ENCODE measurements at regions not wholly inside any gene's neighbourhood (a gene's known extent, or its start where the extent isn't known, plus 50 kb on each side); places are given as distances from the start of the nearest gene placed in this dataset.
"Not testable (repeated sequence)": the region's sequence is repeated elsewhere in the genome, so short reads cannot be mapped to it uniquely, and the experiment has no call there.

DNA sequence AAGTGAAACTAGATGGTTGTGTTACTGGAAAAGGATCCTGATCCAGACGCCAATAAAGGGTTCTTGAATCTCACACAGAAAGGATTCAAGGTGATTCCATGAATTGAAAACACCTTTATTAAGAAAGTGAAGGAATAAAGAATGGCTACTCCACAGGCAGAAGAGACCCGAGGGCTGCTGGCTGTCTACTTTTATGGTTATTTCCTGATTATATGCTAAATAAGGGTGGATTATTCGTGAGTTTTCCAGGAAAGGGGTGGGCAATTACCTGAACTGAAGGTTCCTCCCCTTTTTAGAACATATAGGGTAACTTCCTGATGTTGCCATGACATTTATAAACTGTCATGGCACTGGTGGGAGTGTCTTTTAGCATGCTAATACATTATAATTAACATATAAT, 50.9 kb upstream of the WARS2 start:
- DNase-seq, result no peak

DNA sequence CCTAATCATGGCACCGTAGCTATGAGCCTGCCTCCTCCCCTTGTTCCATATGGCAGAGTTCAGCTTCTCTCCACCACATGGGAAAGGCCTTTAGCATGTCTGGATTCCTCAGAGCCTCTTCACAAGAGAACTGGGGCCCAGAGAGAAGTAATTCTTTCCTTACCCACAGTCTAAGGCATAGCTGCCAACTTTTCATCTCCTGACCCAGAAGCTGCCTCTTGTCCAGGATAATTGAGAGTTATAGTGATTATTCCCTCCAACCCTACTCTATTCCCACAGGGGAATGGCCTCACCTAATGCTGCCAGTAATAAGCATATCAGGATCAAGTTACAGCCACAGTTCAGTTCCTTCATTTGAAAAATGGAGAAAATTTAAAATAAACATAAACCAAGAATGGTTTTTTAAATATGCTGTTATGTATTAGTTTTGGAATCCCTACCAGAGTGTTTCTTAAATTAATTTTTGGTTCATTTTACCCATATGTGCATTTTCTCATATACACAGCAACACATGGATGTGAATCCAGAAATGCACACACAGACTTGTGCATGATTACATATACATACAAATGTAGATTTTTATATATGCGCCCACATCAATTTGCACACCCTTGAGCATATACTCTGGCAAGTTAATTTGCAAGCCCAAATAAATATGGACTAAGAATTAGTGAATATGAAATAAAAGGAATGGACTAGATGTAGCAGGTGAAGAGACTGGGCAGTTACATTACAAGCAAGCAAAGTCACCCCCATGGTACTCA, 63.9 kb upstream of the WARS2 start:
- DNase-seq, result no peak

DNA sequence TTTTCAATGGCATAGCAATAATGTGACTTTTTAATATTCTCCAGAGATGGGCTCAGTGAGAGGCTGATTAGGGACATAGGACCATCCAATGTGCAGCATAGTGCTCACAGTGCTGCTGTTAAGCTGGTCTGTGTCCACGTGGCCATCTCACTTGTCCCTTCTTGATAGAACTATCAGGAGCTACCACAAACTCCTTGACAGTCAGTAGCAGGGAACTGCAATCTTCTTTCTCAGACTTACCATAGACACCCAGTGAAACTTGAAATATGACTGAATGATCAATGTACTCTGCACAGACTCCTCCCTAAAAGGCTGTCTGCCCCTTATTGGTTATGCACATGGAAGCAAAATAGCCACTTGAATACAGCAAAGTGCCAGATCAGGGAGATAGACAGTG, 64.5 kb upstream of the WARS2 start:
- DNase-seq, result no peak

DNA sequence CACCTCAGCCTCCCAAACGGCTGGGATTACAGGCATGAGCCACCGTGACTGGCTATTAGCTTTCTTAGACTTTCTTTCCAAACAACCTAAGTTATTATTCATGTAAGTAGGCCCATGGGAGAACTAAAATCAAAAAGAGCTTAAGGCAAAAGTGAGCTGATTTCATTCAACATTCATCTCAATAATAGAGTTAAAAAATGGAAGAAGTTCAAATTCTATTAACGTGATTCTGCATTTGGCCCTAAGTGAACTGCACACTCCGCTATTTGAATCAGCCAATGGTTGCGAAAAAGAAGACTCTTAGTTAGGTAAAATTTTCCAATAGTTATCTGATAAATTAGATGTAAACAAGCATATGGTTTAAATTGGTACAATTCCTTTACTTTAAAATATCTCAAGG, 68.6 kb upstream of the WARS2 start:
- no peak for DNase-seq

DNA sequence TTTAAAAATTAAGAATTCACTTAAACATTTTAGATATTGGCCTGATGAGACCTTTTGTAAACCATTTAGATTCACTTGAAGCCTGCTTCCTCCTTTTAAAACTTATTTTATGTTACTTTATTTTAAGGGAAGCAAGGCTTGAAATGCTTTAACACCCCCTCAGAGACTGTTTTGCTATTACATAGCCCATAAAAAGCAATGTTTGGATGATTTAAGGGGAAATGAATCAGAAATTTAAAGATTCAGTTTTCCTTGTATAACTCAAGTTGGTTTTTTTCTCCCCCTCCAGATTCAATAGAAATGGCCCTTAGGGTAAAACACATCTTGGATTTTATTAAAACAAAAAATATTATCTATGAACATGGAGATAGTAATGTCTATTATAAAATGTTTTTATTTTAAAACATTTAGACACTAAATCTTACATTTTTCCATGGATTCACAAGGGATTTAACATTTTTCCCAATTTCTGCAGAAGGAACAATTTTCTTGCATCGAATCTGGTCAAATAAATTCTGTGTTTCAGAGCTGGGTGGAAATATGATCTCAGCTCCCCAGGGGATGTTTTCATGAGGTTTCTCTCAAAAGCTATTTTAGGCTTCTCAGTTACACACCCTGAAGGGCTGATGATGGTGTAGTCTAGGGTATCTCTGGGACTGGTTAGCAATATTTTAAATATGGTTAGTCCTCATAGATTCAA, 69.3 kb upstream of the WARS2 start:
- DNase-seq, result no peak

GRCh38 chr1:119210296-119210649, 69.8 kb upstream of the WARS2 start:
- DNase-seq, result no peak

DNA sequence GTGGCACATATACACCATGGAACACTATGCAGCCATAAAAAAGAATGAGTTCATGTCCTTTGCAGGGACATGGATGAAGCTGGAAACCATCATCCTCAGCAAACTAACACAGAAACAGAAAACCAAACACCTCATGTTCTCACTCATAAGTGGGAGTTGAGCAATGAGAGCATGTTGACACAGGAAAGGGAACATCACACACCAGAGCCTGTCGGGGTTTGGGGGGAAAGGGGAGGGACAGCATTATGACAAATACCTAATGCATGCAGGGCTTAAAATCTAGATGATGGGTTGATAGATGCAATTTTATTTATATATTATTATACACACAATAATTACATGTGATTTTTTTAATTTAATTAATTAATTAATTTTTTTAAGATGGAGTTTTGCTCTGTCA, 72.8 kb upstream of the WARS2 start:
- not testable (repeated sequence) for DNase-seq

- not testable (repeated sequence) for DNase-seq
Measured at GRCh38 chr1:119214961-119215360, 74.5 kb upstream of the WARS2 start.

GRCh38 chr1:119217309-119217828, 76.9 kb upstream of the WARS2 start:
- no peak for DNase-seq

DNA sequence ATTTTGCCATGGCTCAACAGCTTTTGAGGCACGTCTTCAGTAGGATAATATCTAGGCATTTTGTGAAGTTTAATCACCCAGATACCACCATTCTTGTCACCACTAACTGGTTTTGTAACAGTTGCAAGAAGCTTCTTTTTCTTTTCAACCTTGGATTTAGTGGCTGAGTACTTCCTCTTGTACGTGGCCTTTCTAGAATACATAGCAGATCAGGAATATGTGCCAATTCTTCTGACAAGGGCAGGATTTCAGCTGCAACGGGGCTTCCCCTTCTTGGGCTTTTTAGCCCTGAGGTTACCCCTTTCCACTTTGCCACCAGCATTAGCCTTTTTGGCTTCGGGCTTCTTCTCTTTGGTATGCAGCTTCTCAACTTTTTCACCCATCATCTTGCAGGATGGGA, 79.3 kb upstream of the WARS2 start:
- DNase-seq, result no peak

DNA sequence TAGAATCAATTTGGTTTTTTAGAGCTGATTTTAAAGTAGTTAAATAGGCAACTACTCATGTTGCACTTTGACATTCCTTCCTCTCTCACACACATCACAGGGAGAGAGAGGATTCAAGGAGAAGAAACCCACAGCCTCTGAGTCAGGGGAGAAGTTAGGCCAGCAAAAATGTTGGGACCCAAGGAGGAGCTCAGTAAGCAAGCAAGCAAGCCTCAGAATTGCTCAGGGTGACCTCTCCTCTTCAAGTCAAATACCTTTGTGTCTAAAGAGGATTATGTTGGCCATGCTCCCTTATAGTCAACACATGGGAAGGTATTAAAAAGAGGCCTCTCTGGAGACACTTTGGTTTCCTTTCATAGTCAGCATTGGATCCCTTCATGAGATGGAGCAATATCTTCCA, 80.5 kb upstream of the WARS2 start:
- DNase-seq, result no peak

DNA sequence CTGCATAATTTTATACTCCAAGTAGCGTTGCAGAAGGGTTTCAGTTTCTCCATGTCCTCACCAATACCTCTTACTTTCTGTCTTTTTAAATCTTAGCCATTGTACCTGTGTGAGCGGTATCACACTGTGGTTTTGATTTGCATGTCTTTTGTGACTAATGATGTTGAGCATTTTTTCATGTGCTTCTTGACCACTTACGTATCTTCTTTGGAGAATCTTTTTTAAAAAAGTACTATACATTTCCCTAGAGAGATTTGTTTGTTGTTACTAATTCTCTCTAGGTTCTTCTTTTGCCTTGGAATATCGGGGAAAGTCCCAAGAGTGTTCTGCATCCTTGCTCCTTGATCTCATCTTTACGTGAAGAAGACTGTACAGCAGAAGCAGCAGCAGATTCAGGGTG, 81.8 kb upstream of the WARS2 start:
- DNase-seq, result no peak

- DNase-seq, result no peak
Measured at GRCh38 chr1:119225265-119225664, 84.8 kb upstream of the WARS2 start.

- no peak for DNase-seq
Measured at GRCh38 chr1:119225831-119226230, 85.4 kb upstream of the WARS2 start.

DNA sequence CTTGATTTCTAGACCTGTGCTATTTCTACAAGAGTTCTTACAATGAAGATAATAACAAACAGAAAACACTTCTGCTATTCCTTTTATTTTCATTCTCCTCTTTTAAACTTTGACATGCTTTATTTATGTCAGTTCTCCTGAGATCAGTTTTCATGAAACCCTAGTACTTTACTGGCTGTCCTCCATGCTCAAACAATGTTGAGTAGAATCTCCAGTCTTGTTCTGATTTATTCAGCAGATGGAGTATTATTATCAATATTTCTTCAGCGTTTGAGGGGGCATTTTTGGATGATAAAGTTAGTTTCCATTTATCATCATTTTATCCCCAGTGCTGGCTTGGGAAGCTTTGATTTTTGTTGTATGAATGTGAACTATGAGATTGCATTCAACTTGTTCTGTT, 85.9 kb upstream of the WARS2 start:
- DNase-seq, result no peak

DNA sequence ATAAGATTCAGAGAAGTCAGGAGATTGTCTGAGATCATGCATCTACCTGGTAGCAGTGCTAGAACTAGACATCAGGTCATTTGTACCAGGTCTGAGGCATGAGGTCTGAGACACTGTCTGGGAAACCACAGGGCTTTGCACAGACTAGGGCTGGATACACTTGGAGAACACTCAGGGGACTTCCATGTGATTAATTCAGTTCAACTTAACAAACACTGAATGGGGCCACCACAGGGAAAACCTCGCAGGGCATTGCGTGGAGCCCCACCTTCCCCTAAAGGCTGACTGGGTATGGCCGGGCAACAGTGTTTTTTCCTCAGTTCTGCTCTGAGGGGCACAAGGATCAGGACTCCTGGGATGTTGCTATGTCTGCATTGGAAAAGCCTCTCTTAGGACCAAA, 86.5 kb upstream of the WARS2 start:
- DNase-seq, result no peak

- no peak for DNase-seq
Measured at GRCh38 chr1:119227456-119227855, 87.0 kb upstream of the WARS2 start.

- no peak for DNase-seq
Measured at GRCh38 chr1:119228335-119229080, 88.1 kb upstream of the WARS2 start.

- DNase-seq, result no peak
Measured at GRCh38 chr1:119235120-119235519, 94.7 kb upstream of the WARS2 start.

DNA sequence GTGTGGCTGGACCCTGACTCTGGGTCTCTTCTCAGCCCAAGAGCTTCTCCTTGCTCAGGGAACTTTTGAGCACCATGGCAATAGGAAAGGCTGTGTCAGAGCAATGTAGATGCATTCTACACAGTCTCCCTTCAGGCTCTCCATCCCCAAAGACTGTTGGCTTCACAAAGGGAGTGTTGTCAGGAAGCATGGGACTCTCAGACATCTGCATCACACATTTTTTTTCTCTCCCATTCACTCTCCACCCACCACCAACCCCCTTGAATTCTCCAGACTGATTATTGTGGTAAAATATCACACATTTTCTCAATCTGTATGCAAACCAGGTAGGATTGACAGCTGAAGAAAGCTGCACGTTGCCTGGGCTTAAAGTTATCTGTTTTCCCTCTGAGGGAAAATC, 105.4 kb upstream of the WARS2 start:
- no peak for DNase-seq

- DNase-seq, result no peak
Measured at GRCh38 chr1:119249283-119249682, 108.8 kb upstream of the WARS2 start.

GRCh38 chr1:119250299-119250698, 109.8 kb upstream of the WARS2 start:
- no peak for DNase-seq

- no peak for DNase-seq
Measured at GRCh38 chr1:119251751-119252150, 111.3 kb upstream of the WARS2 start.

DNA sequence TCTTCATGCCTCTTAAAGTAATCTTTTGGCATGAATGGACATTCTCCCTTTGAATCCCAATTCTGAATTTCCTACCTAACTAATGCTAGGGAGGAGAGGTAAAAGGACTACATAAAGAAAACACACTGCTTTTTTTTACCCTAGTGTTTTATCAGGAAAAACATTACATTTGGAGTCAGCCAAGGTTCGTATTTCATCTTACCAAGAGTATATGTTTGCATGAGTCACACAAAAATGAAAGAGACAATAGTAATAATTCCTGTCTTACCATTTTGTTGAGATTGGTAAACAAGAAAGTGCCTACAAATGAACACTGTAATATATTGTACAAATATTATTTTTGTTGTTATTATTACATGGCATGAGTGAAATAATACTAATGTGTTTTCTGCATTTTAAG, 112.9 kb upstream of the WARS2 start:
- DNase-seq, result no peak
